DMS153 treated with DMSO at 0.1 percent for 48 hours (cell line): ENCODE measurements at regions not wholly inside any gene's neighbourhood (a gene's known extent, or its start where the extent isn't known, plus 50 kb on each side); places are given as distances from the start of the nearest gene placed in this dataset.

Experiments
- DNase-seq: peaks from one replicate; lab custom pipeline; 2025; ENCODE audit not compliant: unreplicated experiment; lab: John Stamatoyannopoulos, UW

DNA sequence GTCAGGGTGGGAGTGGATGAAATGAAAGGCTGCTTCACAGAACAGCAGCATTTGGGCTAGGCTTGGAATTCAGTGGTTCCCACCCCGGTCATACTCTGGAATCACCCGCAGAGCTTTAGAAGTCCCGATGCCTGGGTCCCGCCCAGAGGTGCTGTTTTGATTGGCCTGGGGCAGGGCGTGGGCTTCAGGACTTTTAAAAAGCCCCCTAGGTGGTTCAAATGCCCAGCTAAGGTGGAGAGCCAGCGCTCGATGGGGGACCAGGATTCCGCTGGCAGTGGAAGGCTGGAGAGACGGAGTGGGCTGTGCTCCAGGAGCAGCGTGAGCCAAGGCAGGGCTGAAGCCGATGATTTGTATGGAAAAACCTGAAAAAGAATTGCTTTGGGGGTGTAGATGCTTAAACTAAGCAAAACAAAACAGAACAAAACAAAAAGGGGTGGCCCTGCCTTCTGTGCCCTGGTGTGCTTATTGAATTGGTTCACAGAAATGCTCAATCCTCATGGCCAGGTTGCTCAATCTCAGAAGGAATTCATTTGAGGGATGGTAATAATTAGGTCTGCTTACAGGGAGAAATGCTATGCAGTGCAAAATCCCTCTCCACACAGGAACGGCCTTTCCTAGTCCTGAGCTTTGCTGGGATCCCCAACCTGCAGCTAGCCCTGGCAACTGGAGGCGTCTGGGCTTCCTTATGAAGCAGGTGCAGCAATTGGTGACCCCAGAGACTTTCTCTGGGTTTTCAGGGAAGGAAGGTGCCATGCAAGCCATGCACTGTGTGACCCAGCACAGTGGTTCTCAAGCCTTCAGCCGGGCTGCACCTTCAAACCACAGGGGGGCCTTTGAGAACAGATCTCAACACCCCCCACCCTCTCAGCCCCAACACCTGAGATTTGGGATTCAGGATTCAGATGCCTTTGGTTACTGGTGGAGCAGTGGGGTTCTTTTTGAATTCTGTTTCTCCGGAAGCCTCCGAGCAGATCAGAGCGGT lies 174.0 kb upstream of the ZNF618 start:
- DNase-seq = no peak

DNA sequence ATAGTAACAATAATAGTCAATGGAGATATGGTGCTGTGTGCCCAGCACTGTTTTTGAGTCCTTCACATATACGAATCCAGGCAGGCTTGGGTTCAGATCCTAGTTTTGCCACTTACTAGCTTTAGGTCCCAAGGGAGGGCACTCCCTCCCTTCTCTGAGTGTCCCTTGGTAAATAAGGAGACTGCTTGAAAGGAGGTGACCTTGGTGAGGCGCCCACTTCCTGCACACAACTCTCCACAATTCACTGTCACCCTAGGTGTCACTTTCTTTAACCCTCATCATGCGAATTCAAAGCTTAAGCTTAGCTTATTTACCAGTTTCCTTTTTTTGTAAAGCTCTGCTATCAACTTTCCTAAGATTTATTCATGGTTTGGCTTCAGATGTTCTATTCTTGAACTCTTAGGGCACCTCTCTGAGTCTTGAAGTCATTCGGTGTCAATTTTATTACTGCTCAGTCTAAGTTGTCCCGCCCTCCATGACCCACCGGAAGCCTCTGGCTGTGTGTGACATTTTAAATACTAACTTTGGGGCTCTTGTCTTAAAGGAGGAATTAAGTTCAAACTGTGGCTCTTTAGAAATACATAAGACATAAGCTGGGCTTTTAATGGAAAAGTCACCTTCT lies 170.7 kb upstream of the ZNF618 start:
- DNase-seq = no peak

DNA sequence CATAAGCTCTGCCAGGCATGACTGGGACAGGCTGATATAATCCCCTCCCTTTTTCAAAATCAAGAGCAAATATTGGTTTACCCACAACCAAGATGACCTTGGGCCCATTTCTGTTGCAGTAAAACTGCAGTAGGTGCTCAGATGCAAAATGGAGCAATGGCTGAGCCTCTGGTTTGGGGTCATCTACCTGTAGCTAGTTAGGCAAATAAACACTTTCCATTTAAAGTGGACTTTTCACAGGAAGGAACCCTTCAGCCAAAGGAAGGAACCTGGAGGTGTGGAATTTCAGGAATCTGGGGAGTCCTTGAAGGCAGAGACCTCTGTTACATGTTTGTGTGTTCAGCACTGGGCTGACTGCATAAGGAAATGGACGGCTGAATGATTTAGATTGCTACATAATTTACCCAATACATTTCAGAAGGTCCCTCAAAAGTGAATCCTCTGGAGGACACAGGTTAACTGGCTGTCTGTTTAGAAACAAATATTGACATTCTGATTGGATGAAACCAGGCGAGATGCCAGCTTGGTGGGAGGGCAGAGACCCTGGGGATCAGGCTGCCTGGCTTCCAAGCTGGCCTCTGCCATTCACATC lies 170.1 kb upstream of the ZNF618 start:
- DNase-seq = no peak

DNA sequence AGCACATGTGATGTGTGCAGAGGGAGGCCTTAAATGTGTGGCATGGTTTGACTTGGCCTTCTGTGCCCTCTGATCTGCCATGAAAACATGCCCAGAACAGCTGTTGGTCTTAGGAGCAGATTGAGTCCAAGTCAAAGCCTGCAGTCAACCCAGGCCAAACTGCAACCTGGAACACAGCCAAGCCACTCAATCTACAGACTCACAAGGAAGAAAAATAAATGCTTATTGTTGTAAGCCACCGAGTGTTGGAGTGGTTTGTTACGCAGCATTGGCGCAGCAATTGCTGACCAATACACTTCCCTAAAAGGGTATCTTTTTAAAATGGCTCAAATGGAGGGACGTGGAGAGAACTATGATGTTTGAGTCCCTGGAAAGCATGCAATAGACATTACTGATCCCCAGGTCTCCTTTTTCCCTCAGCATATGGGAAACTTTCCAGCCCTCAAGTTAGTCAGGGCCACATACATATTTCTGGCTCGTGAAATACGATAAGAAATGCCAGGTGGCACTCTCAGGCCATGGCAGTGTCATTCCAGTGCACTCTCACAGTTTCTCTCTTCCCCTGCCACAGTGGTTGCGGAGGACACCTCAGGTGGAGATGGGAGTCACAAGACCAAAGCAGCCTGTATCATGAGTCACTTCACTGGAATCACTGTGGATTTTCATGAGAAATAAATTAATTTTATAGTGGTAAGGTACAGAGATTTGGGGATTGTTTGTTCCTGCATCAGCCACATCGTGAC lies 168.0 kb upstream of the ZNF618 start:
- DNase-seq = no peak

DNA sequence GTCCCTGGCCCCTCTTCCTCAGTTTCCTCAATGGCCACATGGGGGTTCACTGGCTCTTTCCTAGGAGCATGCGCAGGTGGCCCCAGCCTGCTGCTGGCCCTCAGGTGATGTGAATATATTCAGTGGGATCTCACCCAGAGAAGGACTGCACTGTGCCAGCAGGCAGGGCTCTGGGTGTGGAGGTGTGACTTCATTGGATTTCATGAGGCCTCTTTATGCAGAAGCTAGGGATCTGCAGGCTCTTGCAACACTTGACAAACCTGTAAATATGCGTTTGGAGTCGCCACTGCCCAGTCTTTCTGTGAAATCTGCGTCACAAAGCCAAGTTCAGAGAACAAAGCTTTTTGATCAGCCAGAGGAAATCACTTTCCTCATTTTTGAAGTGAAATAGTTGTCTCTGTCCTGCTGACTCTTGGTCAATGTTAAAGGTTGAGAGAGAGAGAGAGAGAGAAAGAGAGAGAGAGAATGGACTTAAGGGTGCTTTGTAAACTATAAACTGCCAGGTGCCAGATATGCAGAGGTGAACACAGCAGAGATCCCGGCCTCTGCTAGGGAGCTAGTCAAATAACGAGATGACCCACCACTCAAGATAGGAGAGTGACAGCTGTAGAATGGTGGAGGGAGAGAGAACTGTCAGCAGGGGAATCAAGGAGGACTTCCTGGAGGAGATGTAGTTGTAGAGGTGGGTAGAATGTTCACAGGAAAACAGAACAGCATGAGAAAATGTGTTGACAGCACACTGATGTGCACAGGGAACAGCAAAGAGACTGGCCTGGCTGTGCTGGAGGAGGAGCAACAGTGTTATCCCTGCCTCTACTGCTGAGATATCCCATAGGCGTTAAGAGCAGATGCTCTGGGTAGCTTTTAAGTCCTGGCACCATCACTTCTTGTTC lies 167.0 kb upstream of the ZNF618 start:
- DNase-seq = no peak

DNA sequence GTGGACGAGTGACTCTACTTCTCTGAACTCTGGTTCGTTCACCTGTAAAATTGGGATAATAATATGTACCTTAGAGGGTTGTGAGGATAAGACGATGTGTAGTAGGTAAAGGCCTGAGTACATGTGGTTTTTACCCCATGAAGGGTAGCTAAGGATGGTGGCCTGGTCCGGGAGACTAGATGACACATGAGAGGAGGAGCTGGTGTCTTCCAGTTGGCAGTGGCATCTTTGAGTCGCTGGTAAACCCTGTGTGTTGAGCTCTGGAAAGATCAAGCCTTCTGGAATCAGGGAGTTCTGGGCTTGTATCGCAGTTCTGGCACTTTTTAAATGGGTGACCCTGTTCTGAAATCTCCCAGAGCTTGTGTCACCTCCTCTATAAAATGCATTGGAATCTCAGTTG lies 166.4 kb upstream of the ZNF618 start:
- DNase-seq = no peak

DNA sequence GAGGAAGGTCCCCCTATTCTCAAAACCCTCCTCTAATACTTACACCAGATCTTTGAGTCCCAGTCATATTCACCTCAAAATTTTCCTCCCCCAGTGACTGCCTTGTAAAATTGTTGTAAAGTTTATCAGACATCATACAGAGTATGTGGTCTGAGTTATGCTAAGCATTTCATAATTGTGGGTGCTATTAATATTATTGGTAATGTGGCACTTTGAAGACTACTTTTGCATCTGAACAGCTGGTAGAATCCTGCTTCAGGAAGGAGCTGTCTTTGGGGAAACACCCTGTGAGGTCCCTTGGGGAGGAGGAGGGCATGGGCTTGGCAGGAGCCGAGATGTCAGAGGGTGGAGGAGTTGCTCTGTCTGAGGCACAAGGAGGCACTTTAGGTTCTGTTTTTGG lies 164.9 kb upstream of the ZNF618 start:
- DNase-seq = no peak

DNA sequence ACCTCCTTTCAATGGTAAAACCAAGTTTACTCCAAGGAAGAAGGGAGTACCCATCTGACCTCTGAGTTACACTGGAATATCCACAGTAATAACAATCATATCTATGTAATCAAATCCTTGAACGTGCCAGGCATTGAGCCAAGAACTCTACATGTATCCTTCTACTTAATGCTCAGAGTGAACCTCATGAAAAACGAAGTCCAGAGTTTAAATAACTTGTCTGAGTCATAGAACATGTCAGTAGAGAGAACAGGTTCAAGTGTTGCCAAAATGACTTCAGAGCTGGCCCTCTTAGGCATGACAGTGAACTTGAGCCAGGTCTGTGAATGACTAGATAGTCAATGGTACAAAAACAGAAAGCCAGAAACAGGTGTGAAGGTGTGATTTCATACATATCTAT lies 164.1 kb upstream of the ZNF618 start:
- DNase-seq = no peak

DNA sequence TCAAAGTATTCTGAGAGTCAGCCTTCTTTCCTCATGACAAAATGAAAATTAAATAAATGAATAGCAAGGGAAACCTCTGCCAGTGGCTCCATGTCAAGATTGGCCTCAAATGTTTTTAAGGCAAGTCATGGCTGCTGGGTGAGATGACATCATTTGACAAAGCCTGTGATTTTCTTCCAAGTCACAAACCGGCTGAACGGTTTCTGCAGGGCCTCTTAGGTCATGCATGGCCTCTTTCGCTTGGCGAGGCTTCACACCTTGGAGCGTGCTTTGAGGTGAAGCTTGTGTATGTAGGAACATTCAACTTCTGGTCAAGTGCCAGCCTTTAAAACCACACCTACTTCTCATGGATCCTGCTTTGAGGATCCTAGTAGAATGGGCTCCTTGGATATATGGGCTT lies 161.0 kb upstream of the ZNF618 start:
- DNase-seq = no peak

DNA sequence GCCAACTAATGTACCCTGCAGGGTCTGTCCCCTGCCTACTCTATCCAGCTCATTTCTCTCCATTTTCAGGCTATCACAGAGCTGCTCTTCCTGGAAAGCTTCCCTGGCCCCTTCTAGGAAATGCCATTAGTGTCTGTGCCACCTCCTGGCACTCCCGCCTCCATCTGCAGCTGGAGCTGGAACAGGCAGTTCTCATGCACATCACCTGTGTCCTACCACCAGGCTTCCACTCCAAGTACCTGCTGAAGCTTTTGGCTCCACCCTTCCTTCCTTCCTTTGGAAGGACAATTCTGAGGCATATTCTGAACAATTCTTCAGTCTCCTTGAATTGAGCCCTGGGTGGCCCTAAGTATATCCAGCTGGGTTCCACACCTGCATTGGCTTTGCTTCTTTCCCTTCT lies 156.2 kb upstream of the ZNF618 start:
- DNase-seq = no peak

DNA sequence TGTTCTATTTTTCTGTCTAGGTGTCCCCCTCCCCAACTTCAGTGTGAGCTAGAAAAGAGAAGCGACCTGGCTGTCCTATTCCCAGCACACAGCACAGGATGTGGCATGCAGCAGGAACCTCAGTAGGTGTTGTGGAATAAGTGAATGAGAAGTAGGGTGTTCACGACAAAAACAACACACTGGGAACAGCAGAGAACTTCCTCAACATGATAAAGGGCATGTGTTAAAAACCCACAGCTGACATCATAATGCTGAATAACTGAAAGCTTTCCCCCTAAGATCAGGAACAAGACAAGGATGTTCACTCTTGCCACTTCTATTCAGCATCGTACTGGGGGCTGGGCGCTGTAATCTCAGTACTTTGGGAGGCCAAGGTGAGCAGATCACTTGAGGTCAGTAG lies 155.6 kb upstream of the ZNF618 start:
- DNase-seq = no peak

DNA sequence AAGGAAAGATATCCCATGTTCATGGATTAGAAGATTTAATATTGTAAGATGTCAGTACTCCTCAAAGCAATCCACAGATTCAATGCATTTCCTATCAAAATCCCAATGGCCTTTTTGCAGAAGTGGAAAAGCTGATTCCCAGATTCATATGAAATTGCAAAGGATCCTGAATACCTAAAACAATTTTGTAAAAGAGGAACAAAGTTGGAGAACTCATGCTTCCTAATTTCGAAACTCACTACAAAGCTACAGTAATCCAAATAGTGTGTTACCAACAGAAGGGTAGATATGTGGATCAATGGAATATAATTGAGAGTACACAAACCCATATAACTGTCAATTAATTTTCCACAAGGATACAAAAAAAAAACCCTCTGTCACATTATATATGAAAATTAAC lies 154.3 kb upstream of the ZNF618 start:
- no peak for DNase-seq

DNA sequence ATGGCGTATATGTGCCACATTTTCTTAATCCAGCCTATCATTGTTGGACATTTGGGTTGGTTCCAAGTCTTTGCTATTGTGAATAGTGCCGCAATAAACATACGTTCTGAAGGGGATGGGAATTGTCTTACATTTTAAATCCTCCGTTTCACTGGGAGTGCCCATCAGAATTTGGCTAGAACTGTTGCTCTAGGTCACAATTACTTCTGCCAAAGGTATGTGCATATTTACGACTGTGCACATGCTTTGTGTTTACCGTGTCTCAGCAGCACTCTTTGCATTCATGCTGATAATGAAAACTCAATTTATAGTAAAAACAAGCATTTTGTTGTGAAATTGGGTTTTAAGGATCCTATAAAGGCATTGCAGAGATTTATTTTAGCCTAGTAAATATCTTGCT lies 151.9 kb upstream of the ZNF618 start:
- DNase-seq = no peak

DNA sequence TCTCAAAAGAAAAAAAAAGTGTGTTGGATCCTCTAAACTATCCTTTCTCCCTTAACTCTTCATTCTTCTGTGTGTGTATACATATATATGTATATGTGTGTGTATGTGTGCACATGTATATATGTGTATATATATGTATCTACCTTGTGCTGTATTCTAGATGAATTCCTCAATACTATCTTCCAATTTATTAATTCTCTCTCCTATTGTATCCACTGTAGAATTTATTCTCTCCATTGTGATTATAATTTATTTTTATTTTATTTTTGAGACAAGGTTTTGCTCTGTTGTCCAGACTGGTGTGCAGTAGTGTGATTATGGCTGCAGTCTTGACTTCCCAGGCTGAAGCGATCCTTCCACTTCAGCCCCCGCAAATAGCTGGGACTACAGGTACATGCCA lies 147.1 kb upstream of the ZNF618 start:
- DNase-seq = no peak

DNA sequence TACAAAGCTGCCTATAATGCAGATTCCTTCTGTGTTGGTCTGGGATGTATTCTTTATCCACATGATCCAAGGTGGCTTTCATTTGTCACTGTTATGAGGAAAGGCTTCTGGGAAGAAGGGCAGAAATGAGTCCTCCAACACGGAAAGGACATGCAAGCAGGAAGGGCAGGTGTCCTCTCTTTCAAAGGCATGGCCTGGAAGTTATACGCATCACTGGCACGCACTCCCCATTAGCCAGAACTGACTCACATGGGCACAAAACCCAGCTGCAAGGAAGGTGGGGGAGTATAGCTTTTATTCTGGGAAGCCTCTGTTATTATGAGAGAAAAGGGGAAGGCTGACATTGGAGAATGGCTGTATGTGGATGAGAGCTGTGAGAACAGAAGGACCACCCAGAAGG lies 141.3 kb upstream of the ZNF618 start:
- DNase-seq = no peak

DNA sequence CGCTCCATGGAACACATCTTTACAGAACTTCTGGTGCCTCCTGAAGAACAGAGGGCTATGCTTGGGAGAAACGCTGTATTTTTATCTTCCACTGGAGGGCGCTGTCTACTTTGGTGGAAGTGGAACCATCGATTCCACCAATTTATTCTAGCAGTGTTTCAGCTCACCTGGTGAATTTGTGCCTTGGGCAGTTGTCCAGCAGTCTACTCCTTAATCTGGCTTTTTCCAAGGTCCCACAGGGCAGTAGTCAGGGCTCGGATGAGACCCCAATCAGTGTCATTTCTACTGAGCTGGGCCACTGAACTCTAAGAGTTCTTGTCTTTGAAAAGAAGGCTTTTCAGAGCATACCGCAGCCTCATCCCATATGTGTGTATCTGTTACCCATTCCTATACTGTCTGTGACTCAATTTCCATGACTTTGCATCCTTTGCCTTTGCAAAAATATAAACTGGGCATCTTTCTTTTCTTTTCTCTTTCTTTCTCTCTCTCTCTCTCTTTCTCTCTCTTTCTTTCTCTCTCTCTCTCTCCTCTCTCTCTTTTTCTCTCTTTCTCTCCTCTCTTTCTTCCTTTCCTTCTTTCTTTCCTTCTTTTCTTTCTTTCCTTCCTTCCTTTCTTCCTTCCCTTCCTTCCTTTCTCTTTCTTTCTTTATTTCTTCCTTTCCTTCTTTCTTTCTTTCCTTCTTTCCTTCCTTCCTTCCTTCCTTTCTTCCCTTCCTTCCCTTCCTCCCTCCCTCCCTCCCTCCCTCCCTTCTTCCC lies 138.4 kb upstream of the ZNF618 start:
- peak; percentile 16 for DNase-seq

DNA sequence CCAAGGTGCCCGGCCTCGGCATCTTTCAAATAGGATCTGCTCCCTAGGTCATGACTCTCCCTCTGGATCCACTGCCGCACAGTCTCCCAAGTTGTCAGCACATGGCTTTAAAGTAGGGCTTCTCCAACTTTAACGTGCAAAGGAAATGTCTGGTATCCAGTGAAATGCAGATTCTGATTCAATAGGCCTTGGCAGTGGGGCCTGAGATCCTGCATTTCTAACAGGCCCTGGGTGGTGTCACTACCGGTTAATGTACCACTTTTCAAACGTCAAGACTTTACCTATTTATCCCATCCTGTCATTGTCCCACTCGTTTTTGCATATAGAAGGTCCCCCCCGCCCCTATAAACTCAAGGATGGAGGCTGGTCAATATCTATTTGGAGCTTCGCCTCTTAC lies 137.6 kb upstream of the ZNF618 start:
- DNase-seq = no peak

DNA sequence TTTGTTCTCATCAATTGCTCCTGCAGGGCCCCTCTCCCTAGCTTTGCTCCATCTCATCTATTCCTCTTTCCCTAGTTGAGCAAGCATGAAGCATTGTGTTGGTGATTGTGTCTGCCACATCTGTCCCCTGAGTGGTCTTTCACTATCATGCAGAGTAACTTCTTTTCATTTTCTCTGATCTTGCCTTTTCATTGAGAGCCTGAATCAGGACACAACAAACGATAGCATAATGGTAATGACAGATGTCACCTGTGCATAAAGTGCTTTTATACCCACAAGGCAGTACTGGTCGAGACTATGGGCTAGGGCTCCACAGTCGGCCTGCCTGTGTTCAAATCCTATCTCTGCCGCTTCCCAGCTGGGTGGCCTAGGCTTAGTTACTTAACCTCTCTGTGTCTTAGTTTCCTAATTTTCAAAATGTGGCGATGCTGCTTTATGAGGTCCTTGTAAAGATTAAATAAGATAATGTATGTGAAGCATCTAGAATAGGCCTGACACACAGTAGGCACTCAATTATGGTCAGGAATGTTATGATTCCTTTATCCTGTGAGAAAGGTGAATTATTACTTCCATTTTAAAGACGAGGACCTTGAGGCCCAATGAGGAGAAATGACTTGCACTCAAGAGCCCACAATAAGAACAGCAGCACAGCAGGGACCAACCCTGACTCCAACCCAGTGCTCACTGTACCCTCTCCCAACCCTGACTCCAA lies 137.1 kb upstream of the ZNF618 start:
- DNase-seq = no peak
